HCT116 (cell line): ENCODE measurements at regions not wholly inside any gene's neighbourhood (a gene's known extent, or its start where the extent isn't known, plus 50 kb on each side); places are given as distances from the start of the nearest gene placed in this dataset.

Source experiments
- EZH2 ChIP-seq: fragments of 200-600 bp; sonication (generic); IDR thresholded peaks from 2 replicates; pipeline ENCODE4 v1.6.1; 2017; ENCODE audit warnings: antibody characterized with exemption, mixed run types
- FOSL1 ChIP-seq: IDR thresholded peaks from 2 replicates; pipeline ENCODE4 v1.6.1; 2012; ENCODE audit warnings: low read depth
- POLR2A ChIP-seq: IDR thresholded peaks from 2 replicates; pipeline ENCODE4 v1.7.0; 2011; ENCODE audit warnings: borderline replicate concordance; ENCODE audit not compliant: insufficient read depth, insufficient read length; ENCODE audit errors: extremely low read depth
- SIN3A ChIP-seq: IDR thresholded peaks from 2 replicates; pipeline ENCODE4 v1.6.1; 2012; ENCODE audit warnings: low read depth
- SP1 ChIP-seq: IDR thresholded peaks from 2 replicates; pipeline ENCODE4 v1.6.1; 2012; ENCODE audit warnings: low read depth
- SRF ChIP-seq: IDR thresholded peaks from 2 replicates; pipeline ENCODE4 v1.6.1; 2012; ENCODE audit warnings: low read depth
- ZFX ChIP-seq: fragments of 450-650 bp; IDR thresholded peaks from 2 replicates; pipeline ENCODE4 v1.6.1; 2017
- ZNF274 ChIP-seq: fragments of 200-500 bp; sonication (Bioruptor generic); IDR thresholded peaks from 2 replicates; pipeline ENCODE4 v1.6.1; 2014; ENCODE audit warnings: mild to moderate bottlenecking, low read depth, low read length, inconsistent platforms
- TF ChIP-seq, protein P1 (sequence below), 3 experiments: fragments of 200-600 bp in 1 of 3; sonication (generic) in 1 of 3; IDR thresholded peaks in 2 of 3; conservative IDR thresholded peaks in 1 of 3; 2 replicates each; pipeline ENCODE4 v1.5.1; 2012 to 2017; ENCODE audit warnings: low read depth in 2 of 3, low read length in 2 of 3, antibody characterized with exemption in 1 of 3, borderline replicate concordance in 1 of 3, control low read depth in 1 of 3, mild to moderate bottlenecking in 1 of 3, mixed read lengths in 1 of 3, mixed run types in 1 of 3, moderate library complexity in 1 of 3; ENCODE audit not compliant: insufficient read depth in 1 of 3
- TF ChIP-seq, protein P2 (sequence below): IDR thresholded peaks from 2 replicates; pipeline ENCODE4 v1.6.1; 2012; ENCODE audit warnings: low read depth
- TF ChIP-seq, protein P3 (sequence below): IDR thresholded peaks from 2 replicates; pipeline ENCODE4 v1.6.1; 2011; ENCODE audit warnings: mild to moderate bottlenecking, low read length, moderate library complexity; ENCODE audit not compliant: insufficient replicate concordance; ENCODE audit errors: extremely low read depth
- TF ChIP-seq, protein P4 (sequence below): IDR thresholded peaks from 2 replicates; pipeline ENCODE4 v1.6.1; 2012

DNA sequence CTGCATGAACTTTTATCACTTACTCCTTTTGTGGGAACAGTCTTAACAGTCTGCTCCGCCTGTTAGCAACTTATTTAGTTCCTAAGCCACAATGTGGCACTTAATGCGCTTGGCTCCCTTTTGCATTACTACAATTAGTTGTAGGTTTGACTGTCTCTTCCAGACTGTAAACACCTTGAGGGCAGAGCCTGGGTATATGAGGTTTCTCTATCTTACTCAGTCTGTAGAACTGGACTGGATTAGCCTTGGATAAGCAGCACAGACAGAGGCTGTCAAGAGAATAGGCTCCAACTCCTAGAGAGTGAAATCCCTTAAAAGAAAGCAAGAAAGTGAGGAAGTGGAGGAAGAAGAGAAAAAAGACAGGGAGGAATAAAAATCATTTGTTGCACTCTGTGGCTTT lies 268.3 kb upstream of the MAF start:
- TF ChIP-seq, protein P1, sequence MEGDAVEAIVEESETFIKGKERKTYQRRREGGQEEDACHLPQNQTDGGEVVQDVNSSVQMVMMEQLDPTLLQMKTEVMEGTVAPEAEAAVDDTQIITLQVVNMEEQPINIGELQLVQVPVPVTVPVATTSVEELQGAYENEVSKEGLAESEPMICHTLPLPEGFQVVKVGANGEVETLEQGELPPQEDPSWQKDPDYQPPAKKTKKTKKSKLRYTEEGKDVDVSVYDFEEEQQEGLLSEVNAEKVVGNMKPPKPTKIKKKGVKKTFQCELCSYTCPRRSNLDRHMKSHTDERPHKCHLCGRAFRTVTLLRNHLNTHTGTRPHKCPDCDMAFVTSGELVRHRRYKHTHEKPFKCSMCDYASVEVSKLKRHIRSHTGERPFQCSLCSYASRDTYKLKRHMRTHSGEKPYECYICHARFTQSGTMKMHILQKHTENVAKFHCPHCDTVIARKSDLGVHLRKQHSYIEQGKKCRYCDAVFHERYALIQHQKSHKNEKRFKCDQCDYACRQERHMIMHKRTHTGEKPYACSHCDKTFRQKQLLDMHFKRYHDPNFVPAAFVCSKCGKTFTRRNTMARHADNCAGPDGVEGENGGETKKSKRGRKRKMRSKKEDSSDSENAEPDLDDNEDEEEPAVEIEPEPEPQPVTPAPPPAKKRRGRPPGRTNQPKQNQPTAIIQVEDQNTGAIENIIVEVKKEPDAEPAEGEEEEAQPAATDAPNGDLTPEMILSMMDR (IDR thresholded peaks at IDR 0.05 in 2 of 3, conservative IDR thresholded peaks at IDR 0.05 in 1 of 3; ENCODE audit: borderline replicate concordance in 1 of 3, insufficient read depth in 1 of 3, low read depth in 2 of 3, low read length in 2 of 3) = no peak
- TF ChIP-seq, protein P2, sequence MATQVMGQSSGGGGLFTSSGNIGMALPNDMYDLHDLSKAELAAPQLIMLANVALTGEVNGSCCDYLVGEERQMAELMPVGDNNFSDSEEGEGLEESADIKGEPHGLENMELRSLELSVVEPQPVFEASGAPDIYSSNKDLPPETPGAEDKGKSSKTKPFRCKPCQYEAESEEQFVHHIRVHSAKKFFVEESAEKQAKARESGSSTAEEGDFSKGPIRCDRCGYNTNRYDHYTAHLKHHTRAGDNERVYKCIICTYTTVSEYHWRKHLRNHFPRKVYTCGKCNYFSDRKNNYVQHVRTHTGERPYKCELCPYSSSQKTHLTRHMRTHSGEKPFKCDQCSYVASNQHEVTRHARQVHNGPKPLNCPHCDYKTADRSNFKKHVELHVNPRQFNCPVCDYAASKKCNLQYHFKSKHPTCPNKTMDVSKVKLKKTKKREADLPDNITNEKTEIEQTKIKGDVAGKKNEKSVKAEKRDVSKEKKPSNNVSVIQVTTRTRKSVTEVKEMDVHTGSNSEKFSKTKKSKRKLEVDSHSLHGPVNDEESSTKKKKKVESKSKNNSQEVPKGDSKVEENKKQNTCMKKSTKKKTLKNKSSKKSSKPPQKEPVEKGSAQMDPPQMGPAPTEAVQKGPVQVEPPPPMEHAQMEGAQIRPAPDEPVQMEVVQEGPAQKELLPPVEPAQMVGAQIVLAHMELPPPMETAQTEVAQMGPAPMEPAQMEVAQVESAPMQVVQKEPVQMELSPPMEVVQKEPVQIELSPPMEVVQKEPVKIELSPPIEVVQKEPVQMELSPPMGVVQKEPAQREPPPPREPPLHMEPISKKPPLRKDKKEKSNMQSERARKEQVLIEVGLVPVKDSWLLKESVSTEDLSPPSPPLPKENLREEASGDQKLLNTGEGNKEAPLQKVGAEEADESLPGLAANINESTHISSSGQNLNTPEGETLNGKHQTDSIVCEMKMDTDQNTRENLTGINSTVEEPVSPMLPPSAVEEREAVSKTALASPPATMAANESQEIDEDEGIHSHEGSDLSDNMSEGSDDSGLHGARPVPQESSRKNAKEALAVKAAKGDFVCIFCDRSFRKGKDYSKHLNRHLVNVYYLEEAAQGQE = no peak
- TF ChIP-seq SP1 (no peak), EZH2 (no peak), ZFX (no peak), SRF (no peak), POLR2A (no peak), FOSL1 (no peak), SIN3A (no peak), ZNF274 (no peak)
- TF ChIP-seq, protein P3, sequence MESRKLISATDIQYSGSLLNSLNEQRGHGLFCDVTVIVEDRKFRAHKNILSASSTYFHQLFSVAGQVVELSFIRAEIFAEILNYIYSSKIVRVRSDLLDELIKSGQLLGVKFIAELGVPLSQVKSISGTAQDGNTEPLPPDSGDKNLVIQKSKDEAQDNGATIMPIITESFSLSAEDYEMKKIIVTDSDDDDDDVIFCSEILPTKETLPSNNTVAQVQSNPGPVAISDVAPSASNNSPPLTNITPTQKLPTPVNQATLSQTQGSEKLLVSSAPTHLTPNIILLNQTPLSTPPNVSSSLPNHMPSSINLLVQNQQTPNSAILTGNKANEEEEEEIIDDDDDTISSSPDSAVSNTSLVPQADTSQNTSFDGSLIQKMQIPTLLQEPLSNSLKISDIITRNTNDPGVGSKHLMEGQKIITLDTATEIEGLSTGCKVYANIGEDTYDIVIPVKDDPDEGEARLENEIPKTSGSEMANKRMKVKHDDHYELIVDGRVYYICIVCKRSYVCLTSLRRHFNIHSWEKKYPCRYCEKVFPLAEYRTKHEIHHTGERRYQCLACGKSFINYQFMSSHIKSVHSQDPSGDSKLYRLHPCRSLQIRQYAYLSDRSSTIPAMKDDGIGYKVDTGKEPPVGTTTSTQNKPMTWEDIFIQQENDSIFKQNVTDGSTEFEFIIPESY = no peak
- TF ChIP-seq, protein P4, sequence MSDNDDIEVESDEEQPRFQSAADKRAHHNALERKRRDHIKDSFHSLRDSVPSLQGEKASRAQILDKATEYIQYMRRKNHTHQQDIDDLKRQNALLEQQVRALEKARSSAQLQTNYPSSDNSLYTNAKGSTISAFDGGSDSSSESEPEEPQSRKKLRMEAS = no peak
